DND-41 (cell line): ENCODE measurements at regions not wholly inside any gene's neighbourhood (a gene's known extent, or its start where the extent isn't known, plus 50 kb on each side); places are given as distances from the start of the nearest gene placed in this dataset.

Experiments
- ATAC-seq: fragments of 200-7000 bp; cut with Tn5 transposase; 3 replicates; pipeline ENCODE4 v1.9.1; 2021; ENCODE audit warnings: low read depth; ENCODE audit not compliant: insufficient read depth
- DNase-seq: peaks from one replicate; pipeline ENCODE4 v3.0.0-alpha.2; 2020
- H2AFZ ChIP-seq: 2 replicates; pipeline ENCODE4 v1.6.0; 2012; ENCODE audit warnings: low read depth, low read length
- H3K27ac ChIP-seq: 2 replicates; pipeline ENCODE4 v1.5.1; 2012; ENCODE audit warnings: low read length, inconsistent platforms
- H3K27me3 ChIP-seq: fragments of 200-600 bp; sonication (generic); 2 replicates; pipeline ENCODE4 v1.6.0; 2012; ENCODE audit warnings: low read length, mild to moderate bottlenecking, inconsistent platforms; ENCODE audit not compliant: insufficient read depth, poor library complexity
- H3K36me3 ChIP-seq: 2 replicates; pipeline ENCODE4 v1.5.1; 2012; ENCODE audit warnings: low read length, inconsistent platforms; ENCODE audit not compliant: insufficient read depth
- H3K4me1 ChIP-seq: 2 replicates; pipeline ENCODE4 v1.5.1; 2012; ENCODE audit warnings: mild to moderate bottlenecking, low read length; ENCODE audit not compliant: insufficient read depth
- H3K4me2 ChIP-seq: 2 replicates; pipeline ENCODE4 v1.6.0; 2012; ENCODE audit warnings: mild to moderate bottlenecking, moderate library complexity, low read length, inconsistent platforms; ENCODE audit not compliant: insufficient read depth
- H3K4me3 ChIP-seq, 2 experiments: fragments of 200-600 bp in 1 of 2; shearing (Covaris generic) in 1 of 2; 2 replicates each; pipeline ENCODE4 v1.5.1; 2012 to 2016; ENCODE audit warnings: inconsistent platforms in 2 of 2, low read length in 2 of 2, mild to moderate bottlenecking in 2 of 2, low read depth in 1 of 2, moderate library complexity in 1 of 2
- H3K79me2 ChIP-seq: 2 replicates; pipeline ENCODE4 v1.6.0; 2012; ENCODE audit warnings: low read length, inconsistent platforms; ENCODE audit not compliant: insufficient read depth
- H3K9ac ChIP-seq: 2 replicates; pipeline ENCODE4 v1.6.0; 2012; ENCODE audit warnings: low read depth, mild to moderate bottlenecking, inconsistent platforms, low read length, moderate library complexity
- H3K9me3 ChIP-seq: 2 replicates; pipeline ENCODE4 v1.5.1; 2012; ENCODE audit warnings: low read length, moderate library complexity, mild to moderate bottlenecking, inconsistent platforms; ENCODE audit not compliant: insufficient read depth, severe bottlenecking
- H4K20me1 ChIP-seq: 2 replicates; pipeline ENCODE4 v1.6.0; 2012; ENCODE audit warnings: low read length; ENCODE audit not compliant: insufficient read depth
- EZH2 ChIP-seq: IDR thresholded peaks from 3 replicates; pipeline ENCODE4 v1.6.1; 2012; ENCODE audit warnings: borderline replicate concordance, low read depth, mild to moderate bottlenecking, moderate library complexity, low read length, inconsistent platforms; ENCODE audit not compliant: severe bottlenecking
- TF ChIP-seq, protein P1 (sequence below): IDR thresholded peaks from 2 replicates; pipeline ENCODE4 v1.5.1; 2012; ENCODE audit warnings: borderline replicate concordance, low read length, moderate library complexity, mild to moderate bottlenecking; ENCODE audit not compliant: poor library complexity, severe bottlenecking; ENCODE audit errors: extremely low read depth

DNA sequence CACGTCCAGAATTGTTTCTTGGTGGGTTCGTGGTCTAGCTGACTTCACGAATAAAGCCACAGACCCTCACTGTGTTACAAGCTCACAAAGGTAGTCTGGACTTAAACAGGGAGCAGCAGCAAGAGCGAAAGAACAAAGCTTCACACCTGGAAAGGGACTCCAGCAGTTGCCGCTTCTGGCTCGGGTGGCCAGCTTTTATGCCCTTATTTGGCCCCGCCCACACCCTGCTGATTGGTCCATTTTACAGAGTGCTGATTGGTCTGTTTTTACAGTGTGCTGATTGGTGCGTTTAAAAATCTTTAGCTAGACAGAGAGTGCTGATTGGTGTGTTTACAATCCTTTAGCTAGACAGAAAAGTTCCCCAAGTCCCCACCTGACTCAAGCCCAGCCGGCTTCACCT is 194.2 kb upstream of the NDN start:
- peak; percentile 13 for DNase-seq
- Histone ChIP-seq H3K36me3 (no peaks in the 10 kb centered on the region), H3K4me3 (no peak overlapping the region), H3K4me1 (peaks cover 9% of the 10 kb centered on the region), H3K79me2 (no peaks in the 10 kb centered on the region), H4K20me1 (no peaks in the 10 kb centered on the region), H3K4me2 (no peak overlapping the region), H3K27ac (no peak overlapping the region), H3K9ac (no peak overlapping the region), H3K27me3 (peaks cover 5% of the 10 kb centered on the region), H2AFZ (no peak overlapping the region), H3K9me3 (no peaks in the 10 kb centered on the region)
- no peak for ATAC-seq
- no peak for TF ChIP-seq EZH2
- TF ChIP-seq, protein P1, sequence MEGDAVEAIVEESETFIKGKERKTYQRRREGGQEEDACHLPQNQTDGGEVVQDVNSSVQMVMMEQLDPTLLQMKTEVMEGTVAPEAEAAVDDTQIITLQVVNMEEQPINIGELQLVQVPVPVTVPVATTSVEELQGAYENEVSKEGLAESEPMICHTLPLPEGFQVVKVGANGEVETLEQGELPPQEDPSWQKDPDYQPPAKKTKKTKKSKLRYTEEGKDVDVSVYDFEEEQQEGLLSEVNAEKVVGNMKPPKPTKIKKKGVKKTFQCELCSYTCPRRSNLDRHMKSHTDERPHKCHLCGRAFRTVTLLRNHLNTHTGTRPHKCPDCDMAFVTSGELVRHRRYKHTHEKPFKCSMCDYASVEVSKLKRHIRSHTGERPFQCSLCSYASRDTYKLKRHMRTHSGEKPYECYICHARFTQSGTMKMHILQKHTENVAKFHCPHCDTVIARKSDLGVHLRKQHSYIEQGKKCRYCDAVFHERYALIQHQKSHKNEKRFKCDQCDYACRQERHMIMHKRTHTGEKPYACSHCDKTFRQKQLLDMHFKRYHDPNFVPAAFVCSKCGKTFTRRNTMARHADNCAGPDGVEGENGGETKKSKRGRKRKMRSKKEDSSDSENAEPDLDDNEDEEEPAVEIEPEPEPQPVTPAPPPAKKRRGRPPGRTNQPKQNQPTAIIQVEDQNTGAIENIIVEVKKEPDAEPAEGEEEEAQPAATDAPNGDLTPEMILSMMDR, result no peak

DNA sequence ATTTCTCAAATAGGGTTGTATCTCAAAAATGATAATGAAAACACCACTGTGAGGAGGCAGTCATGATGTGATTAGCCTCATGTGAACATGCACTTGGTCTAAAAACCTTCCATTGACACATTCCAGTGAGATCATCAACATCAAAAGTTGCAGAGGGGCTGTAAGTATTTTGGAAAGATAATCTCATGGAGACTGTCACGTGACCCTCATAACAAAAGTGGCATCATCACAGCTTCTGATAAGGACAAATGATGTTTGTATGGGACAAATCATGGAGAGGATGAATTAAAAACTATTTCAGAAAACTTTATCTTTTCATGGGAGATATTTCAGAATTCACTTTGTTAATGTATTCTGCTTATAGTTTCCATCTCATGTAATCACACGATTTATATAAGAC is 203.1 kb upstream of the NDN start:
- Histone ChIP-seq H3K9me3 (no peaks in the 10 kb centered on the region), H3K9ac (no peak overlapping the region), H3K4me3 (no peak overlapping the region), H3K4me1 (no peaks in the 10 kb centered on the region), H4K20me1 (no peaks in the 10 kb centered on the region), H2AFZ (no peak overlapping the region), H3K79me2 (no peaks in the 10 kb centered on the region), H3K27ac (no peak overlapping the region), H3K36me3 (no peaks in the 10 kb centered on the region), H3K4me2 (no peak overlapping the region), H3K27me3 (no peaks in the 10 kb centered on the region)
- no peak for TF ChIP-seq EZH2
- TF ChIP-seq, protein P1, result no peak
- ATAC-seq (no peak), DNase-seq (no peak)

DNA sequence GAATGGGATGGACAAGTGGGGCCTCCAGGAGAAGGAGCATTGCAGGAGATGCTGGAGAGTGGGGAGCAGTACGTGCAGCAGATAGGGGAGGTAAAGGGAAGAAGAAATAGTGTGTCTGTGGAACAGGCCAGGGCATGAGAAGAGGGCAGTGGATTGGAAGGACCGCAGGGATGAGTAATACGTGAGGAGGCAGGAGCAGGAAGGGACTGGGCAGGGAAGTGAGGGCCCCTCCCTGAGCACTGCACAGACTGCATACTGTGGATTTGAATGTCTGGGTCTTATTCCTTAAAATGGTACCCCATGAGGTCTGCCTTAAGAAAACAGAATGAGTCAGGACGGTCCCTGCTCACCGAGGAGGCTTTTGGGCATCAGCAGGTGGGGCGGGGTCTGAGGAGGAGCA is 210.0 kb upstream of the NDN start:
- Histone ChIP-seq H3K4me2 (no peak overlapping the region), H3K27me3 (no peaks in the 10 kb centered on the region), H3K36me3 (no peaks in the 10 kb centered on the region), H3K27ac (no peak overlapping the region), H3K9ac (no peak overlapping the region), H3K4me3 (no peak overlapping the region), H3K4me1 (no peaks in the 10 kb centered on the region), H3K79me2 (no peaks in the 10 kb centered on the region), H4K20me1 (no peaks in the 10 kb centered on the region), H2AFZ (no peak overlapping the region), H3K9me3 (no peaks in the 10 kb centered on the region)
- no peak for TF ChIP-seq EZH2
- TF ChIP-seq, protein P1, result no peak
- ATAC-seq (no peak), DNase-seq (no peak)

DNA sequence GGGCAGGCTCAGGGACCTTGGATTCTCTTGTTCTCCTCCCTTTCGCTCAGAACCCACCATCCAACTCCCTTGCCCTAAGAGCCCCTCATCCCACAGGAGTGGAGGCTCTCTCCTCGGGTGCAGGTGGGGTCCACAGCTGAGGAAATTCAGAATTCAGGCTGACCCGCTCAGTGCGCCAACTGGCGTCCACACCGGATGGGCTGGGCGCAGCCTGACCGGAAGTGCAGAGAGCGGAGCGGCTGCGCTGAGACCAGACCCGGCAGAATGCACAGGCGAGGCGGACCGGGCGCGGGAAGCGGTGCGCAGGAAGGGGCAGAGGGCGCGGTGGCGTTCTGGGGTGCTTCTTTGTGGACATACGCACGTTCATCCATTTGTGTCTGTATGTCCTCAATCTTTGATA is 210.4 kb upstream of the NDN start:
- no peaks in the 10 kb centered on the region for H3K36me3 ChIP-seq
- no peak overlapping the region for H2AFZ ChIP-seq
- H3K27me3 ChIP-seq, result no peaks in the 10 kb centered on the region
- no peak overlapping the region for H3K27ac ChIP-seq
- no peaks in the 10 kb centered on the region for H4K20me1 ChIP-seq
- no peak for ATAC-seq
- TF ChIP-seq EZH2, result no peak
- TF ChIP-seq, protein P1, result no peak
- H3K4me3 ChIP-seq, result no peak overlapping the region
- no peaks in the 10 kb centered on the region for H3K79me2 ChIP-seq
- no peak overlapping the region for H3K9ac ChIP-seq
- no peaks in the 10 kb centered on the region for H3K9me3 ChIP-seq
- no peak for DNase-seq
- no peak overlapping the region for H3K4me2 ChIP-seq
- H3K4me1 ChIP-seq, result no peaks in the 10 kb centered on the region
